Peyer's patch (tissue), 4 donors: ENCODE measurements at regions not wholly inside any gene's neighbourhood (a gene's known extent, or its start where the extent isn't known, plus 50 kb on each side); places are given as distances from the start of the nearest gene placed in this dataset.

Experiments used
- POLR2A ChIP-seq, 2 donors: fragments of 450-650 bp; IDR thresholded peaks; one replicate each; pipeline ENCODE4 v1.5.1; 2017; ENCODE audit warnings: antibody characterized with exemption in 2 of 2, mild to moderate bottlenecking in 2 of 2, moderate library complexity in 2 of 2
- TF ChIP-seq, protein P1 (sequence below), 6 experiments: fragments of 450-650 bp in 4 of 6; fragments of 200-600 bp in 2 of 6; sonication (generic) in 1 of 6; IDR thresholded peaks; one replicate each; pipeline ENCODE4 v1.5.1; 2017 to 2019; ENCODE audit warnings: antibody characterized with exemption in 6 of 6, mild to moderate bottlenecking in 3 of 6, moderate library complexity in 1 of 6

DNA sequence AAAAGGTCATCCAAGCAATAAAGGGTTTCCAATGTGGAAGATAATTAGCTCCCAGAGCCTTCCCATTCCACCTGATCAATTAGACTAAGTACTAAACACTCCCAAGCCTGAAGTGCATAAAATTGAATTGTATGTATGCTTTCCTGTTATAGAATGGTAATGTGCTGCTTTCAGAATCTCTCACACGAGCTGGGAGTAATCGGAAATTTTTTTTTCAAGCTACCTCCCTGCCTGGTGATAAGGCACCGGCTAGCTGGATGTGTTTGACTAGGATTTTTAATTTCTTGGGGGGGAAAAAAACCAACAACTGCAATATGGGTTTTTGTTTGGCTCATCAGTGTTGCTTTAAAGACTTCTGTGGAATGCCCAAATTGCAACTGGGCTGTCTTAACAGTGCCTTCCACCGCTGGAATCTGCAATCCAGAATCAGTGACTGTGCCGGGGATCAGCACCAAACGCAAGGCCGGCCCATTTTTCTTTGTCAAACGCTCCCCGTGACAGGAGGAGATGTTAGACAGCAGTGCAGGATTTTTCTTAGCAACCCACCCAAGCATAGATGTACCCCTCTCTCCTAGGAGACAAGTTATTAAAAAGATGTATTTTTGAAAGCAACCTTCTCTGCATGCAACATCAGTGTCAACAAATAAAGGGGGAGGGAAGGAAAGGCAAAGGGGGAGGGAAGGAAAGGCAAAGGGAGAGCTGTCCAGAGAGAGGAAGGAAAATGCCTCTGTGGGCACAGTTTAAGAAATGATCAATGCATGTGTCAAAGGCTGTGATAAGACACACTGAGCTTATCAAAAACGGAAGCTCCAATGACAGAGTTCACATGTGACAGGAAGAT lies 387.2 kb downstream of the NPIPA8 start:
- TF ChIP-seq POLR2A (IDR thresholded peaks at IDR 0.05) = no peak
- TF ChIP-seq, protein P1, sequence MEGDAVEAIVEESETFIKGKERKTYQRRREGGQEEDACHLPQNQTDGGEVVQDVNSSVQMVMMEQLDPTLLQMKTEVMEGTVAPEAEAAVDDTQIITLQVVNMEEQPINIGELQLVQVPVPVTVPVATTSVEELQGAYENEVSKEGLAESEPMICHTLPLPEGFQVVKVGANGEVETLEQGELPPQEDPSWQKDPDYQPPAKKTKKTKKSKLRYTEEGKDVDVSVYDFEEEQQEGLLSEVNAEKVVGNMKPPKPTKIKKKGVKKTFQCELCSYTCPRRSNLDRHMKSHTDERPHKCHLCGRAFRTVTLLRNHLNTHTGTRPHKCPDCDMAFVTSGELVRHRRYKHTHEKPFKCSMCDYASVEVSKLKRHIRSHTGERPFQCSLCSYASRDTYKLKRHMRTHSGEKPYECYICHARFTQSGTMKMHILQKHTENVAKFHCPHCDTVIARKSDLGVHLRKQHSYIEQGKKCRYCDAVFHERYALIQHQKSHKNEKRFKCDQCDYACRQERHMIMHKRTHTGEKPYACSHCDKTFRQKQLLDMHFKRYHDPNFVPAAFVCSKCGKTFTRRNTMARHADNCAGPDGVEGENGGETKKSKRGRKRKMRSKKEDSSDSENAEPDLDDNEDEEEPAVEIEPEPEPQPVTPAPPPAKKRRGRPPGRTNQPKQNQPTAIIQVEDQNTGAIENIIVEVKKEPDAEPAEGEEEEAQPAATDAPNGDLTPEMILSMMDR (IDR thresholded peaks at IDR 0.05) = no peak
